HG03280 (cell line): ENCODE measurements at regions not wholly inside any gene's neighbourhood (a gene's known extent, or its start where the extent isn't known, plus 50 kb on each side); places are given as distances from the start of the nearest gene placed in this dataset.

ENCODE experiments used
- ATAC-seq: cut with Tn5 transposase; IDR thresholded peaks from one replicate; pipeline ENCODE4 v1.9.1; 2021; ENCODE audit warnings: mild to moderate bottlenecking, moderate library complexity; ENCODE audit not compliant: unreplicated experiment

DNA sequence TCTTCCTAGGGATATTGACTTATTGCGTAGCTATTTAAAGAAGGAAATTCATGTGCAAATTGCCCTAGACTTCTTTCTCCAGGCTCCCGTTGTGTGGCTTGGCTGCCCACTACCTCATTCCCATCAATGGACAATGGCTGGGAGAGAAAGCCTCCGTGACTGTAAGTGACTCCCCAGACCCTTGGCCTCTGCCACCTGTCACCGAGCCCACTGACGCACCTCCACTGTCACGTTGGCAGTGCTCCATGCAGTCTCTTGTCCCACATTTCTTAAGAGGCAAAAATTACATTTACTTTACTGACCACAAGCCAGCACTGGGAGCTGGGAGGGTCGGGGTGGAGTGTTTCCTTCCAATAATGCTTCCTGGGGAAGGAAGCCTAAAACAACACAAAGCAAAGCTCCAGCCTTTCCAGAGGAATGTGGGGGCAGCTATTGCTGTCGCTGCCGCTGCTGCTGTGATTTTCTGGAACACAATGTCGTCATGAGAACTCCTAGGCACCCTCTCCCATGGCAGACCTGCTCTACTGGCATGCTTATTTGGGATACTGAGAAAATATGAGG, 89.7 kb upstream of the STEAP1B start:
- ATAC-seq: no peak

DNA sequence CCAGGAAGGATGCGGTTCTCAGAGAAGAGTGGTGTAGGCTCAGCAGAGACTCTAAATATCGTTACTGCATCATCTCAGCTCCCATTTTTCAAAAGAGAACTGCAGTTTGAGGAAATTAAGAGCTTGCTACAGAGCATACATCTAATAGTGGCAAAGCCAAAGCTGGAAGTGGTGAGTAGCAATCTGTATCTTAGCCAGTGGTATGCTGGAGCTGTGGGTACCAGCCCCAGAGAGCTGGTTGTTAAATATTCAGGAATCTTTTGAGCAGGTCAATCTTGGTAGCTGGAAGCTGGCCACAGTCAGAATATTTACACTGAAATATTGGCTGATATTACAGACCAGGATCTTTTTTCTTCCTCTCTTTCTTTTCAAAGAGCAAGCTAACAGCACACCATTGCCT, 88.4 kb upstream of the STEAP1B start:
- ATAC-seq: no peak

DNA sequence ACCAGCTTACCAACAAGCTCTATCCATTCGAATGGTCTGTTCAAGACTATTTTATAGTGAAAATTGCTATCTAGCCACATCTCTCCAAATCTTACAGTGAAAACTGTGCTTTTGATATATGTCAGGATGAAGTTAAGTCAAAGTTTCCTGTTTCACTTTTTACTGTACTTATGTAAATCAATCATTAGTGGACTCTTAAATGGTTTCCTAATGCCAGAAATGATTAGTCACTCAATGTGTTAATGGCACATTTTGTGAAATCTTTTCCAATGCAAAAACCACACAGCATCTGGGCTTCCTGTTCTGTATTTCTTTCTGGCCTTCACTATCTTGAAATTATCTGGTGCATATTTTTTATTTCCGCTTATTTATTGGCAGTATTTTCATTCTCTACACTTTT, 87.3 kb upstream of the STEAP1B start:
- no peak for ATAC-seq

DNA sequence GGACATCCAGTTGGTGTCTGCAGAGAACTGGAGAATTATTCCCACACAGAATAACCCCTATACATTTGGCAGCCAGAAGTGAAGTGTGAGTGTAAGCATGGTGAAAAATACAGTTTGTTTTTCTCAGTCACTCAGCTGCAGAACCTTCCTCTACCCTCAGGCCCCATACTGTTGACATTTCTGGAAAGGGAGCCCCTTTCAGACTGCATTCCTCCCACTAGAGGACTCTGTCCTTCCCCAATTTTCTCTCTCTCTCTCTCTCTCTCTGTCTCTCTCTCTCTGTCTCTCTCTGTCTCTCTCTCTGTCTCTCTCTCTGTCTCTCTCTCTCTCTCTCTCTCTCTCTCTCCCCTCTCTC, 86.8 kb upstream of the STEAP1B start:
- ATAC-seq: no peak

DNA sequence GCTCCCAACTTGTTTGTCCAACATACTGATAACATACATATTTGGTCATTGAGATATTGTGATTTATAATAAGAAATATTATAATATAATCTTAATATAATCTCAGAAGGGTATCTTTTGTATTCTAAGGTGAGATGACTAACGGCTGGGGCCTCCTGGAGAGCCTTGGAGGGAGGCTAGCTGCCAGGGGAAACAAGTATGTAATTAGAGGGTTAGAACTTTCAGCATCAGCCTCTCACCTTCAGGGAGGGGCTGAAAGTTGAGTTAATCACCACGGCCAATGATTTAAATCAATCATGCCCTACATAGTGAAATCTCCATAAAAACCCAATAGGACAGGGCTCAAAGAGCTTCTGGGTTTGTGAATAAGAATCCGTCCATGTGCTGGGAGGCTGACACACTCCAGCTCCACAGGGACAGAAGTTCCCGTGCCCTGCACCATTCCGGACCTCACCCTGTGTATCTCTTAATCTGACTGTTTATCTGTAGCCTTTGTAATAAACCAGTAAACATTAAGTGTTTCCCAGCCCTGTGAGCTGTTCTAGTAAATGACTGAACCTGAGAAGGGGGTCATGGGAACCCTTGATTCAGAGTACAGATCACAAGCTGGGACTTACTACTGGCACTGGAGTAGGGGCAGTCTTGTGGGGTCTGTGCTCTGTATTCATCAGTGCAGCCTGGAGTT, 86.3 kb upstream of the STEAP1B start:
- no peak for ATAC-seq

DNA sequence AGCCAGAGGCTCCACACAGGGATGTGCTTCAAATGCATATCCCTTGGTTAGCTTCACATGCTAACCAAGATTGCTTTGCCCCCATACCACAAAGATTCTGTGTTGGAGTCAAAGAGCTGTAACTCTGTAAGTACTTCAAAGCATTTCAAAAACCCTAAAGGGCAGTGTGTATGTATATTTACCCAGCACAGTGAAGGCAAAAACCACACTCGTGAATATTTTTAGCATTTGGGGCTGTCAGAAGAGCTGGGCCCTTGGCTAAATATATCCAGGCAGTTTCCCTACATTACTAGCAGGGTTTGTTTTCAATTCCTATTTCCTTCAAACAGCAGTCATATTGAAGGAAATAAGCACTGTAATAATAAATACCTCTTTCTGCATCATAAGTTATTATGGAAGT, 84.2 kb upstream of the STEAP1B start:
- no peak for ATAC-seq

DNA sequence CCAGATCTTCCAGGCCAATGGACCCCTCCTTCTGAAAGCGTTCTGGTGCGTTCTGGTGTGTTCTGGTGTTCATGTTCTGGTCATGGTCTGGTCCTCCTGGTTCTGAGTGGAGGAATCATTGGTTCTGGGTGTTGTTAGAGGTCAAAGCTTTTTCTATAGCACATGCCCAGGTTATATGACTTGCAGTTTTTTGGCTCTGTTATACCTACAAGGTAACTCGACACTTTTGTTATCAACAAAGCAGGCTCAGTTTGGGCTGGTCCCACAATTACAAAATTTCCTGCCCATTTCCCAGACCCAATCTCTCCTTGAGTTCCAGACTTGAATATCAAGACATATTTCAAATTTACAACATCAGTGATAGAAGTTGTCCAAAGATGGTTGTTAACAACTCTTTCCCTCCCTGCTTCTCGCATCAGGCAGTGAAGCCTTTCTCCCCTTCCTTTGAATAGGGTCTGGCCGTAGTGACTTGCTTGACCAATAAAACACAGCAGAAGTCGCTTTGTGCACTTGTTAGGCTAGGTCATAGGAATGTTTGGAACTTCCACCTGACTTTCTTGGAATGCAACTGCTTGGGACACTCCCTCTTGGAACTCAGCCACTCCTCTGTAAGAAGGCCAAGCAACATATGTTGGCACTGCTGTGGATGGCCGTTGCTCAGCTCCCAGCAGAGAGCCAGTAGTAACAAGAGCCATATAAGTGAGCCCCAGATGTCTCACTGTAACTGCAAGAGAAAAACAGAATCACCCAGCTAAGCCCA, 83.1 kb upstream of the STEAP1B start:
- ATAC-seq: no peak

DNA sequence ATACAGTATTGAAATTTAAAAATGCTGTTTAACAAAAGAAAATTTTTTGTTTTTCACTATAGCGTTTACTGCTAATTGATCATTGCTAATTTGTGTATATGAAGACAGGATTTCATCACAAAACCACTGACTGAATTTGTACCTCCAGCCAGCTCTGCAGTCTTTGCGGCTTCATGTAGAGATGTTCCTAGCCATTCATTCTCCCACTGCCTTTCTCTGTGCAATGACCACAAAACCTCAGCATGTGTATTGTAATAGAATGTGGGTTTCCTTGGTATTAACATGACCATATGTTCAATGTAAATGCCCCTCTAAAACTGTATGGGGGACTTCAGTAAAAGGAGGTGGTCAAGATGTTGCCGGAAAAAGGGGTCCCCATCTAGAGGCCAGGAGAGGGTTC, 81.1 kb upstream of the STEAP1B start:
- no peak for ATAC-seq

DNA sequence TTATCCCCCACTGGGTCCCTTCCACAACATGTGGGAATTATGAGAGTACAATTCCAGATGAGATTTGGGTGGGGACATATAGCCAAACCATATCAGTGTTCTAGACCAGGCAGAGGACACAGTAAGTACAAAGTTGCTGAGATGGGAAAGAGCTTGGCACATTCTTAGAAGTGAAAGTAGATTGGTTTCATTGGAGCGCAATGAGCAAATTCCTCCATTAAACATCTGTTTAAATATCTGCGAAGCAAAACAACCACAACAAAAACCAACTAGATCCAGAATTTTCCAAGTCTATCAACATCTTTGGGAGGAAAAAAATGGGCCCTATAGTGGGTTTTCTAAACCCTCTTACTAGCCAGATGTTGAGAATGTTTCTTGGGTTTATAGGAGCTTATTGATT, 80.0 kb upstream of the STEAP1B start:
- no peak for ATAC-seq

DNA sequence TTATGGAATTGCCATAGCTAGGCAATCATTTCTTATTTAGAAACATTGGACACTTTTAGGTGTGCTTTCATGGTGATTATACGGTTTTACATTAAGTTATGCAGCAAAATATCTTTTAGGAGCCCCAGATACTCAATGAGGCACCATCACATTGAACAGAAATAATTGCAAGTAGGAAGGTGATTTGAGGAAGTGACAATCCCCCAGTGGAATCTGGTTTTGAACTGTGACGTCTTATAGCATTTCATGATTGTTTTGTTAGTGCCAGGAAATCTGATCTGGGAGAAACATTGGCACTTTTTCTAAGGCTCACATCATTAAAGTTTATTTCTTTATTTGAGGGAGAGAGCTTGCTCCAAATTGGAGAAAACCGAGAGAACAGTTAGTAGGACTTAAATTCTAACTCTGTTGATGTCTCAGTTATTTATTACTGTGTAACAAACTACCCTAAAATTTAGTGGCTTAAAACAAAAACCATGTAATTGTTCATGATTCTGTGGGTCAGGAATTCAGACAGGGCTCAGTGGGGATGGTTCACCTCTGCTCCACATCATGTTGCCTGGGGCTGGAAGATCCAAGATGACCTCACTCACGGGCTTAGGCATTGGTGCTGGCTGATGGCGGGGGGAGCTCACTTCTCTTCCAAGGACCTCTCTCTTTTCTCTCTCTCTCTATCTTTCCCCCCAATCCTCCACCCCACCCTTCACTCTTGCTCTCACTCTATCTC, 78.2 kb upstream of the STEAP1B start:
- ATAC-seq: no peak

DNA sequence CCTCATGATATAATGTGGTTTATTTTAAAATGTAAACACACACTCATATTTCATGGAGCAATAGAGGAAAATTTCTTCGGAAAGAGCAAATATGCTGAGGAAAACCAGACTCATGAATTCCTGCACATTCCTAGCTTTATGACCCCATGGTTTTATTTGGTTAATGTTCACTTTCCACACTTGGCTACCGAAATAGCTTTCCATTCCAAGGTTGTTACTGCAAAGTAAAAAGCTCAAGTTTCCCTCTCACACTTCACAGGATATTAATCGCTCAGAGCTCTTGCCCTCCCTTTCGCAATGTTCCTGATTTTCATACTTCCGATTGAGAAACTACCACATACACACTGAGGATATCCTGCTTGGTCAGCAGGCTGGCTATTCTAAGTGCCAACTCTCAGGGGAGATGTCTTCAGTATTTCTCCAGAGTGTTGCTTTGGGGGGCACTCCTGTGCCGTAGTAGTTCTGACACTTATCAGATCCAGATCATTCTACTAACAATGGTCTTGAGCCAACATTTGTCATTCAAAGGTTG, 77.5 kb upstream of the STEAP1B start:
- ATAC-seq: no peak

DNA sequence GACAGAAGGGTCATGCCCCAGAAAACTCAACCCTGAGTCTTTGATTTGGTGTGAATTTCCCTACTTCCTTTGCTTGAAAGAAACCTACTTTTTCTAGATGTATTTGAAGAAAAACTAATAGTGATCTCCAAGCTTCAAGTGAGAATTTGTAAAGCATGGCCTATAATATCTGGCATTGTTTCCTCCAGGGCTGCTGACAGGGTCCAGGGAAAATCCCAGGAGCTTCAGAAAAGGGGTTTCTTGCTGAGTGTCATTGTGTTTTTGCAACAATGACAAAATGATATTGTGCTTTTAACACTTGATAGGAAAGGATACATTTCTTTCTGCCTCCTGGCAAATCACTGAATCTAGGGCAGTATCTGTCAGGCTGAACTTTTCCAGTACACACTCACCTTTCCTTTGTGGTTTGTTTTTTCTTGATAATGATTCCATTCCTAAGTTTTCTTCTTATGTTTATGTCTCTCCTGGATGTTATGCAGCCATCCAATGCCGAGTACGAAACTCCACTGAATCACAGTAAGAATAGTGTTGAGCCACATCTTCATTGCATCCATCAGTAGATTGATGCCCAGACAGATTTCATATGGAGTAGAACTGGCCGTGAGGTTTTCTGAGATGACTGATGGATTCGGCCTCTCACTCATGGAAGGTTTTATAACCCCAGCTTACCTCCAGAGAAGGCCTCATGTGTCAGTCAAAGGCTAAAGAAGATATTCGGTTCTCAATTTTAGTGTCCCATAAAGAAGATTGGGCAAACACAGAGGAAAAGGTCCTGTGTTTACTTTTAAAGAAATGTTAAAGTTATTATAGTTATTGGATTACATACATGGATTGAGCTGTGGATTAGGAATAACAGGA, 76.9 kb upstream of the STEAP1B start:
- ATAC-seq: no peak

DNA sequence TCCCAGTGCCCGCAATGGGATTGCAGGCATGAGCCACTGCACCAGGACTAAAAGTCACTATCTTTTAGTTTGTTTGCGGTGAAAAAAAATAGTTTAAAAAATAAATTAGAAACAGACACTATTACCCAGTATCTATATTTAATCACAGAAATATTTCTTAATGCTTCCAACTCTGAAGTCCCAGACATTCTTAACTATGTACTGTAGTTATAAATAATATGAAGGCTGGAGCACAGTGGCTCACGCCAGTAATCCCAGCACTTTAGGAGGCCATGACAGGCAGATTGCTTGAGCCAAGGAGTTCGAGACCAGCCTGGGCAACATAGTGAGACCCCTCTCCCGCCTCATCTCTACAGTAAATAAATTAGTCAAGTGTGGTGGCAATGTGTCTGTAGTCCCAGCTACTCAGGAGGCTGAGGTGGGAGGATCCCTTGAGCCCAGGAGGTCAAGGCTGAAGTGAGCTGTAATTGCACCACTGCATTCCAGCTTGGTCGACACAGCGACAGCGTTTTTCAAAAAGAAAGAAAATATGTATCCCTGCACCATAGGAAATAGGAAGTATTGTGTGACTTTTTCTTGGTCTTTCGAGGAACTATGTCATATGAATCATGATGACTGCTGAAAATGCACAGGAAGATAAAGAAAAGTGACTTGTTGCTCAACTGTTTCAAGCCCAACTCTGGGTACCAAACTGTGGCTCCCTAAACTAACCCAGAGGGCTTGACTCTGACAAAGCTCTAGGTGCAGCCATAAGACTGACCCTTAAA, 74.9 kb upstream of the STEAP1B start:
- no peak for ATAC-seq

DNA sequence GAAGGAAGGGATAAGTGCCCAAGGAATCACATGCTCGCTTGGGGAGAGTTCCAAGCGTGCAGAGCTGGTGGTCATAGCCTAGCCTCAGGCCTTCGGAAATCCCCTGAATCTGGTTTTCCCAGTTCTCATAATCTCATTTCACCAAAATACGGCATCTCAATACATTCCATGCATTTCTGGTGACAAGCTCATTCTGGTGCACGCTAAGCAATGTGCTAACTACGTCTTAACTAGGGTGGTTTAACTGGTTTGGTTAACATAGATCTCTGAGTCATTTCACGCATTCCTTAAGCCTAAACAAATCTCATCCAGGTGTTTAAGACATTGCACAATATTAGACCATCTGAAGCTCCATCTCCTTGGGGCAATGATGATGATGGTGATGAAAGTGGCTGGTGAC, 72.9 kb upstream of the STEAP1B start:
- ATAC-seq: no peak

DNA sequence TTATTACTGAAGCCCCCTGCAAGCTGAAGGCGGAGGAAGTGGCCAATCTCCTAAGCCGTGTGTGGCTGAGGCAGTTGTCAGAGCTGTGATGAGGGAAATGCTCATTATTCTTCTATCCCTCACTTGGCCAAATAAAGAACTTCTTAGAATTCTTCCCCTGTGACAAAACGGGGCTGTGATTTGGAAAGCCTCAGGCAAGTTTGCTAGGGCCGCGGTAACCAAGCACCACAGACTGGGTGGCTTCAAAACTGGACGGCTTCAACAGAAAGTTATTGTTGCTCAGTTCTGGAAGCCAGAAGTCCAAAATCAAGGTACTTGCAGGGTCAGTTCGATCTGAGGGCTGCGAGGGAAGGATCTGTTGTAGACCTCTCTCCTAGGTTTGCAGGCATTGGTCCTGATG, 72.3 kb upstream of the STEAP1B start:
- ATAC-seq: no peak

DNA sequence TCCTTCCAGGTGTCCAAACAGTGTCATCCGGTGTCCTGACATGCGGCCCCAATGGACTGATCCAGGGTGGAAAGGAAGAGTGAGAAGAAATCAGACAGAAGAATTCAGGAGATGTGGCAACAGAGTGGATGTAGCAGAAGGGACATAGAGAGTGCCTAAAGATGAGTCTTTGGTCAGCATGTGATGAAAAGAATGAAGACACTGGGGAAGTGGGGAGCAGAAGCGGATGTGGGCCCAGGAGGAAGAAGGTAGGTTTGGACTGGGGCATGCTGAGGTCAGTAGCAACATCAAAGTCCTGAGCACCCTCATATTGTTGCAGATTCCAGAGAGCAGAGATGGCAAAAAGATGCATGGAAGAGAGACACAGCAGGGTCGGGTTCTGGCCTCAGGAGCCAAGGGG, 71.8 kb upstream of the STEAP1B start:
- no peak for ATAC-seq

DNA sequence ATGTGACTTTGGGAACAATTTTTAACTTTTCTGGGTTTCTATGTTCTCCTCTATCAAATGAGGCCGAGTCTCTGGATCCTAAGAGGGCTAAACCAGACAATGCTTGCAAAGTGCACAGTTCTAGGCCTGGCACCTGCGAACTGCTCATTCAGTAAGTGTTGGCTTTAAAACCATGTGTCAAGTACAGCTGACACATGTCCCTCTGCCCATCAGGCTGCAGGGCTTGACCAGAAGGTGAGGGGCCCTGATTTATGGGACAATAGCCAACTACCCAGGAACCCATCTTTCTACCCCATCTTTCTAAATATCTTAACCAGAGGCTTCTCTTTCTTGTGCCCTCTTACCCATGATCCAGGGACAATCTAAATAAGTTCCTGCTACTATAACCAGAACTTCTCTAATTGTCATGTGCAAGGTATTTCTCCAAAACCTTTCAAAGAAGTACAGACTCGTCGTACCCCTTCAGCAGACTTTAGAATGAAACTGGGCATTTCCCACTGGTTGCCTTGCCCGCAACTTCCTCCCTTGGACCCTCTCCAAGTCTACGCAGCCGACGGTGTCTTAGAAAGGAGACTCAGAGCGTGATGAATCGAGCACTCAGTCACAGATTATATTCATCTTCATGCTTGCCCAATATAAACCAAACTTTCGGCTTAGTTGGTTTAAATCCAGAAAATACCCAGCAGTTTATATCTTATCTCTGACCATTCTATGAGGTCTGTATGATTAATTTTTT, 69.8 kb upstream of the STEAP1B start:
- ATAC-seq: no peak

DNA sequence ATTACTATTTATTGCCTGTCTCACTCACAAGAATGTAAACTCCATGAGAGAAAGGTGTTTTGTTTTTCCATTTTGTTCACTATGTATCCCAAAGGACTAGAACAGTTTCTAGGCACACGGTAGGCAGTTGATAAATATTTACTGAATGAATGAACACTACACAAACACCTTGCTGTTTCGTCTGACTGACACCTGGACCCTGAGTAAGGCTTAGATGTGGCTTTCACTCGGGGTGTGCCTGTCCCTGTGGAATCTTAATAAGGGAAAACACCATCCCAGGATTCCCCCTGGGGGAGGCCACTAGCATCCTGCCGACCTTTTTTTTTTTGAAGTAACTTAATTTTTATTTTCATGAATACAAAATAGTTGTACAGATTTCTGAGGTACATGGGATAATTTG, 66.6 kb upstream of the STEAP1B start:
- ATAC-seq: no peak

DNA sequence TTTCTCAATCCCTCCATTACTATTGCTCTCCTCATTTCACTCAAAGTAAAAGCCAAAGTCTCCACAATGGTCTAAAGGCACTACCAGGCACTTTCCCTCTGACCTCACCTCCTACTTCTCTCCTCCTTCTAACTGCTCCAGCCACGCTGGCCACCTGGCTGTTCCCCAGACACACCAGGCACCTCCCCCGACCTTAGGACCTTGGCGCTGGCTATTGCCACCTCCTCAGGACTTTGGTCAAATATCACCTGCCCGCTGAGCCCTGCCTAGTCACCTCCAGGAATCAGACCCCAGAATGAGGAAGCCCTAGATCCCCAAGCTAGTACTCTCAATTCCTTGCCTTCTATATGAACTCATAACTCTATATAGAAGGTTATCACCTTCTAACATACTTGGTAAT, 66.2 kb upstream of the STEAP1B start:
- no peak for ATAC-seq
